Esophagus muscularis mucosa (tissue), 4 donors: ENCODE measurements at regions not wholly inside any gene's neighbourhood (a gene's known extent, or its start where the extent isn't known, plus 50 kb on each side); places are given as distances from the start of the nearest gene placed in this dataset.

Experiments used
- DNase-seq: peaks from one replicate; pipeline ENCODE4 v3.0.0-alpha.2; 2017; ENCODE audit errors: extremely low spot score
- H3K27ac ChIP-seq, 4 donors: fragments of 200-600 bp; sonication (generic); replicated peaks in 1 of 4; 1 replicate in 3 of 4; 2 replicates in 1 of 4; pipeline ENCODE4 v1.5.1; 2016 to 2019; ENCODE audit warnings: mild to moderate bottlenecking in 1 of 4
- H3K27me3 ChIP-seq, 4 donors: fragments of 200-600 bp; sonication (generic); one replicate each; pipeline versions ENCODE4 v1.5.1 to v1.6.0; 2016 to 2019
- H3K36me3 ChIP-seq, 4 donors: fragments of 200-600 bp; sonication (generic); one replicate each; pipeline ENCODE4 v1.5.1; 2016 to 2019
- H3K4me1 ChIP-seq, 4 donors: fragments of 200-600 bp; sonication (generic); one replicate each; pipeline ENCODE4 v1.5.1; 2016 to 2019
- H3K4me3 ChIP-seq, 4 donors: fragments of 200-600 bp; sonication (generic); 1 replicate in 2 of 4; 2 replicates in 2 of 4; pipeline ENCODE4 v1.5.1; 2016 to 2019; ENCODE audit warnings: mild to moderate bottlenecking in 4 of 4, moderate library complexity in 1 of 4
- H3K9me3 ChIP-seq, 4 donors: fragments of 200-600 bp; sonication (generic); 1 replicate in 3 of 4; 2 replicates in 1 of 4; pipeline ENCODE4 v1.5.1; 2016 to 2019
- EP300 ChIP-seq: sonication (generic); formaldehyde crosslinking; IDR thresholded peaks from one replicate; pipeline ENCODE4 v1.6.1; 2017; ENCODE audit warnings: antibody characterized with exemption
- POLR2A ChIP-seq: fragments of 450-650 bp; IDR thresholded peaks from one replicate; pipeline ENCODE4 v1.6.1; 2017; ENCODE audit warnings: antibody characterized with exemption, moderate library complexity, mild to moderate bottlenecking, low read depth
- POLR2AphosphoS5 ChIP-seq, 2 donors: sonication (generic); formaldehyde crosslinking; IDR thresholded peaks; one replicate each; pipeline ENCODE4 v1.6.1; 2017; ENCODE audit warnings: antibody characterized with exemption in 2 of 2
- WGBS: methylation state at CpG from one replicate; pipeline ENCODE4 v1.1.5; 2018; 5-methylcytosine and 5-hydroxymethylcytosine counted together
- intact Hi-C: fragments of 100-400 bp; cut with DNase I; formaldehyde crosslinking; loops from one replicate; pipeline ENCODE4 v1.15.1; 2023
- TF ChIP-seq, protein P1 (sequence below), 3 experiments: fragments of 200-600 bp in 2 of 3; fragments of 450-650 bp in 1 of 3; sonication (generic) in 2 of 3; IDR thresholded peaks; one replicate each; pipeline ENCODE4 v1.5.1; 2017 to 2019; ENCODE audit warnings: antibody characterized with exemption in 3 of 3, mild to moderate bottlenecking in 2 of 3, moderate library complexity in 1 of 3

DNA sequence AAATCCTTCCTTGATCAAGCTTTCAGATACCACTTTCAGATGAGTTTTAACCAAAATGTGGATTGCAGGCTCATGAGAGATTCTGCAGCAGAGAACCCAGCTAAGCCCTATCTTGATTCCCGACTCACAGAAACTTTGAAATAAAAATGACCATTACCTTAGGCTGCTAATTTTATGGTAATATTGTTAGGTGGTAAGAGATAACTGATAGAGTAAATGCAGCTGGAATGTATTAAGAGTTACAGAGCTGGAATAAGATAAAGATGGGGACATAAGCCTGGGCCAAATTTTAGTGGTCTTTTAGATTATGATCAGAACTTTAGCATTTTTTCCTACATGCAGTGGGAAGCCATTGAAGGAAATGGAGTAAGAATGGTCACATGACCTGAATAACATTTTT, 1074.0 kb downstream of the CDH11 start:
- no peak overlapping the region for H3K27ac ChIP-seq
- WGBS, result 88% methylated on average over 1 of the region's 1 CpG
- intact Hi-C loops, result no loop called here
- no peaks in the 10 kb centered on the region for H3K4me1 ChIP-seq
- no peaks in the 10 kb centered on the region for H3K36me3 ChIP-seq
- no peak overlapping the region for H3K4me3 ChIP-seq
- no peak for TF ChIP-seq POLR2AphosphoS5 (IDR thresholded peaks at IDR 0.05)
- no peaks in the 10 kb centered on the region for H3K27me3 ChIP-seq
- no peak for DNase-seq
- no peaks in the 10 kb centered on the region for H3K9me3 ChIP-seq

- Histone ChIP-seq H3K27ac (no peak overlapping the region), H3K27me3 (no peaks in the 10 kb centered on the region), H3K4me1 (no peaks in the 10 kb centered on the region), H3K4me3 (no peak overlapping the region), H3K9me3 (no peaks in the 10 kb centered on the region), H3K36me3 (no peaks in the 10 kb centered on the region)
- TF ChIP-seq POLR2A, result no peak
- TF ChIP-seq, protein P1, sequence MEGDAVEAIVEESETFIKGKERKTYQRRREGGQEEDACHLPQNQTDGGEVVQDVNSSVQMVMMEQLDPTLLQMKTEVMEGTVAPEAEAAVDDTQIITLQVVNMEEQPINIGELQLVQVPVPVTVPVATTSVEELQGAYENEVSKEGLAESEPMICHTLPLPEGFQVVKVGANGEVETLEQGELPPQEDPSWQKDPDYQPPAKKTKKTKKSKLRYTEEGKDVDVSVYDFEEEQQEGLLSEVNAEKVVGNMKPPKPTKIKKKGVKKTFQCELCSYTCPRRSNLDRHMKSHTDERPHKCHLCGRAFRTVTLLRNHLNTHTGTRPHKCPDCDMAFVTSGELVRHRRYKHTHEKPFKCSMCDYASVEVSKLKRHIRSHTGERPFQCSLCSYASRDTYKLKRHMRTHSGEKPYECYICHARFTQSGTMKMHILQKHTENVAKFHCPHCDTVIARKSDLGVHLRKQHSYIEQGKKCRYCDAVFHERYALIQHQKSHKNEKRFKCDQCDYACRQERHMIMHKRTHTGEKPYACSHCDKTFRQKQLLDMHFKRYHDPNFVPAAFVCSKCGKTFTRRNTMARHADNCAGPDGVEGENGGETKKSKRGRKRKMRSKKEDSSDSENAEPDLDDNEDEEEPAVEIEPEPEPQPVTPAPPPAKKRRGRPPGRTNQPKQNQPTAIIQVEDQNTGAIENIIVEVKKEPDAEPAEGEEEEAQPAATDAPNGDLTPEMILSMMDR (IDR thresholded peaks at IDR 0.05), result no peak
- TF ChIP-seq POLR2AphosphoS5 (IDR thresholded peaks at IDR 0.05), result no peak
- TF ChIP-seq EP300, result no peak
- DNase-seq, result no peak
- 98% methylated on average over 1 of the region's 1 CpG for WGBS
- intact Hi-C loops, result no loop called here
These were observed 1074.7 kb downstream of the CDH11 start for GRCh38 chr16:64047207-64047606.

GRCh38 chr16:64035337-64035736, 1086.5 kb downstream of the CDH11 start:
- Histone ChIP-seq H3K36me3 (no peaks in the 10 kb centered on the region), H3K9me3 (no peaks in the 10 kb centered on the region), H3K4me3 (no peak overlapping the region), H3K27me3 (no peaks in the 10 kb centered on the region), H3K27ac (no peak overlapping the region), H3K4me1 (no peaks in the 10 kb centered on the region)
- 88% methylated on average over 2 of the region's 2 CpGs for WGBS
- no peak for TF ChIP-seq POLR2AphosphoS5 (IDR thresholded peaks at IDR 0.05)
- TF ChIP-seq, protein P1 (IDR thresholded peaks at IDR 0.05), result no peak
- no peak for TF ChIP-seq EP300
- TF ChIP-seq POLR2A, result no peak
- intact Hi-C loops, result no loop called here
- no peak for DNase-seq

DNA sequence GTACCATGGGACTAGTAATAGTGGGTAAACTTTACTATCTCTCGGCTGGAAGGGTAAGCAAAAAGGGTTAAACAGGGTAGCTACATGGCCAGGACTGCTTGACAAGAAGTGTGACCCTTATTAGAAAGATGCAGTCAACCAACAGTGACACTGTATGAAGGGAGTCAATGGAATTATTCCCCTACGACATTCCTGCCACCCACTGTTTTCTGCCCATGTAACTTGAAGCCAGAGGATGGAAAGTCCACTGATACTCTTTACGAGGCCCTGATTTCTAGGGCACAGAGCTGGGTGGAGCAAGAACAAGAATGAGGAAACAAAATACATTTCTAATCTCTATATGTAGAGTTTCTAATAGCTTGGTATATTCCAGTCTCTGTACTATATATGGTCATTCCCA, 1102.5 kb downstream of the CDH11 start:
- no peak overlapping the region for H3K27ac ChIP-seq
- no peaks in the 10 kb centered on the region for H3K36me3 ChIP-seq
- WGBS, result 93% methylated on average over 3 of the region's 3 CpGs
- TF ChIP-seq, protein P1 (IDR thresholded peaks at IDR 0.05), result no peak
- TF ChIP-seq POLR2A (no peak), EP300 (no peak), POLR2AphosphoS5 (IDR thresholded peaks at IDR 0.05) (no peak)
- DNase-seq, result no peak
- no peaks in the 10 kb centered on the region for H3K9me3 ChIP-seq
- H3K4me3 ChIP-seq, result no peak overlapping the region
- no peaks in the 10 kb centered on the region for H3K4me1 ChIP-seq
- intact Hi-C loops, result no loop called here
- H3K27me3 ChIP-seq, result no peaks in the 10 kb centered on the region

- Histone ChIP-seq H3K27me3 (no peaks in the 10 kb centered on the region), H3K36me3 (no peaks in the 10 kb centered on the region), H3K4me1 (peaks cover 0 to 3% (median under 1%) of the 10 kb centered on the region in 4 donors), H3K4me3 (no peak overlapping the region), H3K9me3 (no peaks in the 10 kb centered on the region), H3K27ac (no peak overlapping the region)
- intact Hi-C loops, result no loop called here
- no peak for DNase-seq
- 47% methylated on average over 1 of the region's 1 CpG for whole genome bisulfite sequencing
- TF ChIP-seq, protein P1 (IDR thresholded peaks at IDR 0.05), result no peak
- TF ChIP-seq EP300, result no peak
- no peak for TF ChIP-seq POLR2AphosphoS5 (IDR thresholded peaks at IDR 0.05)
- no peak for TF ChIP-seq POLR2A
These were observed 1104.1 kb downstream of the CDH11 start for GRCh38 chr16:64017796-64018195.
